NOMO-1 treated with dmso at 0.1 percent for 144 hours (cell line): ENCODE measurements at regions not wholly inside any gene's neighbourhood (a gene's known extent, or its start where the extent isn't known, plus 50 kb on each side); places are given as distances from the start of the nearest gene placed in this dataset.
"Not testable (repeated sequence)": the region's sequence is repeated elsewhere in the genome, so short reads cannot be mapped to it uniquely, and the experiment has no call there.

Source experiments
- DNase-seq: peaks from one replicate; lab custom pipeline; 2025; ENCODE audit not compliant: unreplicated experiment; lab: John Stamatoyannopoulos, UW

DNA sequence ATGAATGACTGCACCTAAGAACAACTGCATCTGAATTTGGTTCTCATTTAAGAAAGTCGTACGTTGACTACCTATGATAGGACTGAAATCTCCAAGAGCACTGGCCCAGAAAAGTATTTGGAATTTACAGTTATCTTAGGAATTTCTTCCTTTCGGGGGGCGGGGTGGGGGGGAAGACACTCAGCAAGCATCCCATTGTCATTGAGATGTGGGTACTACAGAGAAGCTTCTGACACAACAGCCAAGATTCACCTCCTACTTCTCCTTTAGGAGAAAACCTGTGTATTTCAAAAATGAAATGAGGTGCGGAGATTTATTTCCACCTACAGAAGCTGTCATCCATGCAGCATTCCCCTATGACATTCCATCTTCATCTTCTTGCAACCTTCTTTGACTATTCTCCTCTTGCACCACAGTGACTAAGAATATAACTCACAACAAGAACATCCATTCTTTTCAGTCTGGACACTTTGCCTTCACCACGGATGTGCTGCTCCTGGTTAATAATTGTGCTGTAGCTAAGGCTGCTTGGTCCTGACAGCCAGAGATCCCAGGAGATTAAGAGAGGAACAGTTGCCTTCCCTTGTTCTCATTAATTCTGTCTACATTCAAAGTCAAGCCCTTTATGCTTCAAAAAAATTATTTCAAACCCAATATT is 98.4 kb upstream of the FRMD4A start:
- DNase-seq, result no peak

DNA sequence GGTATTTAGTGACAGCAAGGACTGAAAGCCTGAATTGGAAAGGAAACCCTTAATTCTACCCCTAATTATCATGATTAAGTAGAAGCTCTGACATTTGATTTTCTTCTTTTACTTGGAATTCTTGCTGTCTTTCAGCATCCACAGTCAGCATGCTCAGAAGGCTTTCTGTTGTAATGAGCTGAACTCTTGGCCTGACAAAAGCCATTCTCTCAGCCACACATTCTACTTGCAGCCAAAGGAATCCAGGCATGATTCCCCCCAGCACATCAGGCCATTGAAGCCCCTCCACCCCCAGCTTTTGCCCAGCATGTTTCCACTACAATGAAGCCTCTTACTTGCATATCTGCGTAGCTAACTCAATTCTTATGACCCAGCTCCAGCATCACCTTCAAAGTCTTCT is 94.3 kb upstream of the FRMD4A start:
- no peak for DNase-seq

DNA sequence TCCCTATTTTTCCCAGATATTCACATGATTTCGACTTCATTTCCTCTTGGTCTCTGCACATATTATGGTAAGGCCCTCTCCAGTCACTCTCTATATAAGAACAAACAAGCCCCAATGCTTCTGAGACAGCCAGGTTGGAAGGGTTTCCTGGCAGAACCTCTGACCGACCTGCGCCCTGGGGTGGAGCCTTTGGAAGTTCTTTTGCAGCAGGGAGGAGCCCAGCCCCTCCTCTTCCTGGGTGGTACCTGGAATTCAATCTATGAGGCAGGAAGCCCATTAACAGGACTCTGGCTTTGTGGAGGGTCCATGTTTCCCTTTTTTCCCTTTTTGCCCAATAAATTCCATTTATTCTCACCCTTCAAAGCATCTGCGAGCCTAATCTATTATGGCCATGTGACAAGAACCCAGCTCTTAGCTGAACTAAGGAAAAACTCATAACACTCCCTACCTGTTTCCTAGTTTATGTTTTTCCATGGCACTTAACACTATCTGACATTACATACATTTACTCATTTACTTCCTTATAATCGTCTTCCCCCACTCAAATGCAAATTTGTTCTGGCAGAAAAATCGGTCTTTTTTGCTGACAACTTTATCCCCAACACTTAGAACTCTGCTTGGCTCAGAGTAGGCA is 92.5 kb upstream of the FRMD4A start:
- no peak for DNase-seq

DNA sequence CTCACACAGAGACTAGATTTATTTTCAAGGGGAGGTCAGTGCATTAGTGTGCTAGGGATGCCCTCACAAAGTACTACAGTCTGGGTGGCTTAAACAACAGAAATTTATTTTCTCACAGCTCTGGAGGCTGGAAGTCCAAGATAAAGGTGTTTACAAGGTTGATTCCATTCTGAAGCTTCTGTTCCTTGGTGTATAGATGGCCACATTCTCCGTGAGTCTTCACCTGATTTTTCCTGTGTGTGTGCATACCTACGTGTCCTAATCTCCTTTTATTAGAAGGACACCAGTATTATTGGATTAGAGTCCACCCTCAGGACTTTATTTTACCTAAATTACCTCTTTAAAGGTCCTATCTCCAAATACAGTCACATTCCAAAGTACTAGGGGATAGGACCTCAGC is 91.7 kb upstream of the FRMD4A start:
- no peak for DNase-seq

DNA sequence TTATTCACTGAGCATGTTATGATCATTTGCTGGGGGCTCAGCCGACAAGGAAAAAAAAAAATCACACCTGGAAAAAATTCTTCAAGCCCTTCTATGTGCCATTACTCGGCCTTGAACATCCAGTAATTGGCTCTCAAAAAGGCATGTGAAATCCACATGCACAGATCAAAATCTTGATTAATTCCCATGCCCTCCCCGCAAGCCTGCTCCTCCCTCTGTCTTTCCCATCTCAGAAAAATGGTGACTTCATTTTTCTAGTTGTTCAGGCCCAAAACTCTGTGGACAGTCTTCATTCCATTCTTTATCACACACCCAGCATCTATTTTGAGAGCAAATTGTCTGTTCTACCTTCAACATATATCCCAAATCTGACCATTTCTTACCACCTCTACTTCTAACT is 91.2 kb upstream of the FRMD4A start:
- DNase-seq, result no peak

DNA sequence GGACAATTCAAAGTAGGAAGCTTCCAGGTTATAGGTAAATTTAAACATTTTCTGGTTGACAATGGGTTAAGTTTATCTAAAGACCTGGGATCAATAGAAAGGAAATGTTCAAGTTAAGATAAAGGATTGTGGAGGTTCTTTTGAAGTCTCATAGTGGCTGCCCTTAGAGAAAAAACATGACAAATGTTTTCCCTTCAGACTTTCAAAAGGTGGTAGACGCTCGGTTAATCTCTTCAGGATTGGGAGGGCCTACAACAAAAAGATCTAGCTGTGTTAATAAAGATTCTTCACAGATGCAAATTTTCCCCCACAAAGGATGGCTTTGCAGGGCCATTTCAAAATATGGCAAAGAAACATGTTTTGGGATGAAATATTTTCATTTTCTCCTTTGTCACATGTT is 86.6 kb upstream of the FRMD4A start:
- DNase-seq, result not testable (repeated sequence)

DNA sequence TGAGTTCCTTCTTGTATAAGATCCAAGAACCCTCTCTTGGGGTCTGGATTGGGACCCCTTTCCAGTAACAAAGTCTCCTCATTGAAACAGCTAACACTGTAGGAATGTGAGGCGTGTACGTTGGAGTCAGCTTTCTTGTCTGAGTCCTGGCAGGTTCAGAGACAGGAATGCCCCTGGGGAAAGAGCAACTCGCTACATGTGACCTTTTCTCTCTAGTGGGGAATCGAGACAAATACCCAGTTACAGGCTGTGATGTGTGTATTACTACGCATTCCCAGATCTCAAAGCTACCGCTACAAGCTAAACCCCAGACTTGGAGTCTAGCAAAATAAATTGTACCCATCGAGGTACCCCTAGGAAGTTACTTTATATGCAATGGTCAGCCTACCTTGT is 85.6 kb upstream of the FRMD4A start:
- DNase-seq, result no peak

DNA sequence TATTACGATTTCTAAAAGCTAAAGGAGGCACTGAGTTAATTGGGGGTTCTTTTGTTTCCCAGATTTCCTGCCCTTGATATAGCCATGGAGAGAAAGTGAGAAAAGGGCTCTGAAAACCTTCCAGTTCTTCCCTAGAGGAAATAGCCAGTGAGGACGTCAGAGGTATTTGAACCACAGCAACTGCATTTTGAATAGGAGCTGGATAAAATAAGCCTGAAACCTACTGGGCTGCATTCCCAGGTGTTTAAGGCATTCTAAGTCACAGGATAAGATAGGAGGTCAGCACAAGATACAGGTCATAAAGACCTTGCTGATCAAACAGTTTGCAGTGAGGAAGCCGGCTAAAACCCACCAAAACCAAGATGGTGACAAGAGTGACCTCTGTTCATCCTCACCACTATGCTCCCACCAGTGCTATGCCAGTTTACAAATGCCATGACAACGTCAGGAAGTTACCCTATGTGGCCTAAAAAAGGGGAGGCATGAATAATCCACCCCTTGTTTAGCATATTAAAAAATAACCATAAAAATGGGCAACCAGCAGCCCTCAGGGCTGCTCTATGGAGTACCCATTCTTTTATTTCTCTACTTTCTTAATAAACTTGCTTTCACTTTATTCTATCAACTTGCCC is 85.1 kb upstream of the FRMD4A start:
- no peak for DNase-seq

DNA sequence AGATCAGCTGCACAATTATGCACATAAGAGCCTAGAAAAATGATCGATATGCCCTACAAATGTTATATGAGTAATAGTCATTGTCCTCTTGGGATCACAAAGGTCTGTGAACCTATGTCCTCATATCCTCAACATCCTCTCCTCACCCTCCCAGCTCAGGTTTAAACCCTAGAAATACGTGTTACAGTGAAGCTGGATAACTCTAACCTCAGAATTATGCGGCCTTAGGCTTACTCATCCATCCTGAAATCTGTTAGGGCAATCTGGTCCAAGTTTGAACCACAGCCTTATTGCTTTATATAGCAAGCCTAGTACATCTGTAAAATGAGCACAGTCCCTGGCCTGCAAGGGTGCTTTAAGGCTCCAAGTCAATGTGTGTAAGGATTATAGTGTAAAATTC is 84.2 kb upstream of the FRMD4A start:
- DNase-seq, result no peak

DNA sequence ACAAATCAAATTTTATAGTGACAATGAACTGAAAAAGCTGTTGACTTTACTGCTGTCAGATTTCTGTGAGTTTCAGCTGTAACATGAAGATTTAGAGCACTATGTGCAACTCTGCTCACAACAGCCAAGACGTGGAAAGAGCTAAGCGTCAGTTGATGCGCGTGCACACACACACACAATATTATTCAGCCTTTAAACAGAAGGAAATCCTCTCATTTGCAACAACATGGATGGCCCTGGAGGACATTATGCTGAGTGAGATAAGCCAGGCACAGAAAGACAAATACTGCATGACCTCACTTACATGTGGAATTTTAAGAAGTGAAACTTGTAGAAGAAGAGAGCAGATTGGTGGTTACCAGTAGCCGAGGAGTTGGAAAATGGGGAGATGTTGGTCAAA is 82.8 kb upstream of the FRMD4A start:
- no peak for DNase-seq

DNA sequence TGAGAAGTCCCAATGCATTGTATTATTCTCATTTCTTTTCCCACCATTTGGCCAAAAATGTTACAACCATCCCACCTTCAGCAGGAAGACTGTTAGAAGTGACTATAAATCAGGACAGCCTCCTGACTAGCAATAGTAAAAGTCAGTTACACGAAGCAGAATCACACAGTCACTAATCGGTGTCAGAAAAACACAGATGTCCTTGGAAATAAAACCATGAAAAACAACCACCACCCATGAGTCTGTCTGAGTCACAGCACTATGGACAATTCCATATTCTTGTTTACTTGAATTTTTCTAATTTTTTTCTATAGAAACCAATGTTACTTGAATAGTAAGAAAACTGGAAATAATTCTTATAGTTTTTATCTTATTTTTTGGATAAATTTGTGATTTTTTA is 81.9 kb upstream of the FRMD4A start:
- no peak for DNase-seq

DNA sequence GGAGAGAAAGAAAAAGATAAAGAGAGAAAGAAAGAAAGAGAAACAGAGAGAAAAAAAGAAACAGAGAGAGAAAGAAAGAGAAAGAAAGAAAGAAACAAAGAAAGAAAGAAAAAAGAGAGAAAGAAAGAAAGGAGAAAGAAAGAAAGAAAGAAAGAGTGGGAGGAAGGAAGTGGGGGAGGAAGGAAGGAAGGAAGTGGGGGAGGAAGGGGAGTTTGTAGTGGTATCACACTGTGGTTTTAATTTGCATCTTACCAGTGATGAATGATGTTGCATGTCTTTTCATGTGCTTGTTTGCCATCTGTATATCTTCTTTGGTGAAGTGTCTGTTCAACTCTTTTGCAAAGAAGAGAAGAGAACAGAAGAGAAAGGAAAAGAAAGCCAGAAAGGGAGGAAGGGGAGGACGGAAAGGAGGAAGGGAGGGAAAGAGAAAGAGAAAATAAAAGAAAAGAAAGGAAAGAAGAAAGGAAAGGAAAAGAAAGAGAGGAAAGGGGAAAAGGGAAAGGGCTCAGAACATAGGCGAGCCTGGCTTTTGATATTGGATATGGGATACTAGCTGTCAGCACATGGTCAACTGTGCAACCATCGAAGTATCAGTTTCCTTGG is 79.2 kb upstream of the FRMD4A start:
- DNase-seq, result no peak

DNA sequence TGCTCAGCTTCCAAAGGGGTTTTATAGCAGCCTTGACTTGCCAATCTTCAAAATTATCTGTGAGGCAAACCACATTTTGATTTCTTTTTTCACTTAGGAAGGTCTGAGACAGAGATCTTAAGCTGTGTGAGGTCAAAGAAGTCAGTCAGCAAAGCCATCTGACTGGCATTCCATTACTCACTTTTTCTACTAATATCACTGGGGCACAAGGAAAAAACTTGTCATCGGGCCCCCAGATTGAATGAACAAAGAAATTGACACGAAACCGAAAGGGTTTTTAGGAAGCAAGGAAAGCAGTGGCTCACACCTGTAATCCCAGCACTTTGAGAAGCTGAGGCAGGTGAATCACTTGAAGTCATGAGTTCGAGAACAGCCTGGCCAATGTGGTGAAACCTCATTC is 78.5 kb upstream of the FRMD4A start:
- DNase-seq, result no peak

DNA sequence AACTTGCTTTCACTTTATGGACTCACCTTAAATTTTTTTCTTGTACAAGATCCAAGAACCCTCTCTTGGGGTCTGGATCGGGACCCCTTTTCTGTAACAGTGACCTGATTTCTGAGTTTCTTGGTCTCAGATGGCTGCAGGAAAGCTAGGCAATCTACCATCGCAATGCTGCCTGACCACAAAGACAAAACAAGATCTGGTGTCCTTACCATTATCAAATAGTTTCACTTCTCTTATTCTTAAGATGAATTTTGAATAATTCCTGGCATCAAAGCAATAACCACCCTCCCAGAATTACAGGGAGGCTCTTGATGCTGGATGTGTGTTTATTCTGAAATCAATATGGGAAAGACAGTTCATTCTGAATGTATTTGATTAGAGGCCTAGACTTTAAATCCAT is 77.4 kb upstream of the FRMD4A start:
- DNase-seq, result no peak

DNA sequence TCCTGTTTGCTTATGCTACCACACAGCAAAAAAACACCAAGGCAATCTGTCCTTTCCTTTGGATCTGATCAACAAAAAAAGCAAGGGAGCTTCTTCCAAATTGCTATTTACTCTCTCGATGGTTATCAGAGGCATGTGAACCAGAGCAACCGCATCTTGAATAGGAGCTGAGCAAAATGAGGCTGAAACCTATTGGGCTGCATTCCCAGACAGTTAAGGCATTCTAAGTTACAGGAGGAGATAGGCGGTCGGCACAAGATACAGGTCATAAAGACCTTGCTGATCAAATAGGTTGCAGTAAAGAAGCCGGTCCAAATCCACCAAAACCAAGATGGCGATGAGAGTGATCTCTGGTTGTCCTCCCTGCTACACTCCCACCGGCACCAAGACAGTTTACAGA is 76.8 kb upstream of the FRMD4A start:
- no peak for DNase-seq

DNA sequence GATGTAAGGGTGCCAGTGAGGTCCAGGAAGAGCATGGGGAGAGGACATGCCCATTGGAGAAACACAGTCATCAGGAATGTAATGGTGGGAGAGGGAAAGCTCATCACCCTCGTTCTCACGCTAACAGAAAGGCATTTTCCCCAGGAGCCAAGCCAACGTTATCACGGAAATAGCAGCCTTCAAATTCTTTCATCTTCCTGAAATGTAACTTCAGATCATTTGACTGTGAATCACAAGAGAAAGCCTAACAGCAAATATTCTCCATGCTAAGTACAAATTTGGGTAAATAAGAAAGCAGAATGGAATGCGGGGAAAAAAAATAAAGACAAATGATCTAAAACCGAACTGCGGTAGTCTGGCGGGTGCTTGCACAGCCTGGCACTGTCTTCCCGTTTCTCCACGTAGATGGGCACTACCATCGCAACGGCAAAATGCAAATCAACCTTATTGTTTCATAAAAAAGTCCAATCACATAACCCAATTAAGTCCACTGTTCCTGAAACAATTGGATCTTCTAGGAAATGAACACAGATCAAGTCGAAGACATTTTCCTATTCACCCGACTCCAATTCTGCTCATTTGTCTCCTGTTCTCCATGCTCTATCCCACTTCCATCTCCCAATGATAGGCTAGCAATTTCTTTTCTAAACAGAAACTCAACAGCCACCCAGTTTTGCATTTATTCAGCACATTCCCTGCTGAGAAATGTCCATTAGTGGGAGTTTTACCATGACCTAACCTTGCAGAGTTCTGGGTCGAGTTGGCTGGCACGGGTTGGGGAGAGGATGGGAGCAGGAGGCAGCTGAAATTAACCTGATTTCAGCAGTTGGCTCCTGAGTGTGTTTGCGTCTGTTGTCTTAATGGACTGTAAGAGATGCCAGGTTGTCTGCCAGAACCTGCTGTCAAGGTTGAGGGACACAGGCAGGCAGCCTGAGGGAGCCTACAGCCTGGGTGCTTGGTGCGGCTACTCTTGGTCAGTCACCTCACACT is 74.6 kb upstream of the FRMD4A start:
- DNase-seq, result no peak

DNA sequence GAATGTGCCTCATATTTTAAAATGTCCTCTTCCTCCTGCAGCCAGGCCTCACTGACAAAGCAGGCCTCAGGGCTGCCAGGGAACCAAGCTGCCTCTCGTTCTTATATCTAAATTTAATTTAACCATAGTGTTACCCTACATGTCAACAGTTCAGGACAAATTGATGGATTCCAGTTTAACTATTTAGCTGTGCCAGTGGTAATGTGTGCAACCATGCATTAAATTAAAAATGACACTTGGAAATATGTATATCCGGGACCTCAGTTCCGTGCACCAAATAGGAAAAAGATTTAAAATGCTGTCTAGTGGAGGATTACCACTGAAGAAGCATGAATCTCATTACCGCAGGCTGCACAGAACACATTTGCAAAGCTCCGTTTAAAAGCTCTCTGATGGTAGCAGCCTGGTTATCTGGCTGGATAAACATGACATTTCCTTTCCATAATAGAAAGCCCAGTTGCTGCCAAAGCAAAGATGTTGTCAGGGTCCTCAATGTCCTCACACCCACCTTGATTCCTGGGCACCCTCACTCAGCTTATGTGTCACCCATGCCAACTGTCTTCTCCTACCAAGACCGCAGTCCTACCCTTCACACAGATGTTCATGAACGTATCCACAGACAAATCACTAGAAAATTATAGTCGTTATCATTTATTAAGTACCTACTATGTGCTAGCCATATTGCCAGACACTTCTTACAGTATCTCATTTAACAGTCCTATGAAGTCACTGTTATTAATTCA is 73.3 kb upstream of the FRMD4A start:
- DNase-seq, result no peak

DNA sequence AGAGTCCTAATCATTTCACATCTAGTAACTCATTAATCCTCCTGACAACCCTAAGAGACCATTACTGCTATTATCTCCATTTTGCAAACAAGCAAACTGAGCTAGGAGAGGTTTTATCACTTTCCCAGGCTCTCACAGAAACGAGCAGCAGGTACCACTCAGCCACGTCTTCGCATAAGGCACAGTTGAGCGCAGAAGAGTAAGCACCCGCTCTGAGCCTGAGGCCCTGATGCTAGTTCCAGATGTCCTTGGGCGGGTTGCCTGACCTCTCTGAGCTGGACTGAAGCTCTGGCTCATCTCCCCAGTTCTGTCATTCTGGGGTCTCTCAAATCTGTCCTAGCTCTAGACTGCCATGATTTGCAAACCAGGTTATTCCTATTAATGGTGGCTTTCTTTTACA is 72.6 kb upstream of the FRMD4A start:
- DNase-seq, result no peak

DNA sequence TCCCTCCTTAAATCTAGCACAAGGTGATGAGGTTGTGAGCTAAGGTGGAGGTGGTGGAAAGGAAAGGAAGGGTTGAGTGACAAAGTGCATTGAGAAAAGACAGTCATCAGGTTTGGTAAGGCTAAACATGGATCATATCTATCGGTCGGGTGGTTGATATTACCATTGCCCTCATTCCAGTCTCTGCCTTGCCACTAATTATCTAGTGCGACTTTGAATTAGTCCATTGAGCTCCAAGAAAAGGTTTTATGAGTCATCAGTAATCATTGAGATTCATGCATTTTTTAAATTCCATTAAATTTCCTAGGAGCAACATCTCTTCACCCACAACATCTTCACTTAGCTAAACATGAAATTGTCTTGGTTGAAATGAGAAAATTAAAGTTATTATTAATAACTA is 68.9 kb upstream of the FRMD4A start:
- DNase-seq, result no peak

DNA sequence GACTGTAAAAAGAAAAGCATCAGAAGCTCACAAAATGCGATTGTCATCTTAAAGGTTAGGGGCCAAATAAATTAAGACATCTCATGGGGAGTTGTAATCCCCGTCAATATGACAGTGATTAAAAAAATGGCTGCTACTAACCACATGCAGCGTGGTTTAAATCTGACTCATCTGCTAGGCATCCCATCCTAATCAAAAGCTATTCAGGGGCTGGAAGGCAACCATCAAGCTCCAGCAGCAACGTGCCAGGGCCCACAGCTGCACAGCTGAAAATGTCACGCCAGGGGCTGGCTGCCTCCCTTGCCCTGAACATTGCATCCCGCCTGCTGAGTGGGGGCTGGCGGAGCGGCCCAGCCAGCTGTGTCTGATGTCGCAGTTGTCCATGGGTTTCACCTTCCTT is 66.3 kb upstream of the FRMD4A start:
- DNase-seq, result no peak
